Cardiac muscle cell (in vitro differentiated cells and primary cell): ENCODE measurements at regions not wholly inside any gene's neighbourhood (a gene's known extent, or its start where the extent isn't known, plus 50 kb on each side); places are given as distances from the start of the nearest gene placed in this dataset.

Experiments
- DNase-seq, 2 donors: peaks; one replicate each; pipeline versions ENCODE4 v3.0.0 to v3.0.0-alpha.2; 2010 to 2017; ENCODE audit warnings: low read depth in 1 of 2, low spot score in 1 of 2
- H3K27ac ChIP-seq: fragments of 200-600 bp; sonication (generic); 2 replicates; pipeline ENCODE4 v1.5.1; 2016
- H3K27me3 ChIP-seq: fragments of 200-600 bp; sonication (generic); 2 replicates; pipeline ENCODE4 v1.6.0; 2016; ENCODE audit warnings: control low read depth
- H3K36me3 ChIP-seq: fragments of 200-600 bp; sonication (generic); 2 replicates; pipeline ENCODE4 v1.5.1; 2016; ENCODE audit warnings: control low read depth
- H3K4me1 ChIP-seq: fragments of 200-600 bp; sonication (generic); 2 replicates; pipeline ENCODE4 v1.8.1; 2017; ENCODE audit warnings: low read depth, mild to moderate bottlenecking, mixed run types
- H3K4me3 ChIP-seq: fragments of 200-600 bp; sonication (generic); 2 replicates; pipeline ENCODE4 v1.5.1; 2016; ENCODE audit warnings: mild to moderate bottlenecking
- H3K9me3 ChIP-seq: fragments of 200-600 bp; sonication (generic); 2 replicates; pipeline ENCODE4 v1.5.1; 2017; ENCODE audit warnings: low read depth, mild to moderate bottlenecking, control low read depth
- TF ChIP-seq, protein P1 (sequence below): IDR thresholded peaks from 2 replicates; pipeline ENCODE4 v1.5.1; 2012; ENCODE audit warnings: low read depth, mild to moderate bottlenecking, low read length

- H3K36me3 ChIP-seq = no peaks in the 10 kb centered on the region
- H3K4me3 ChIP-seq = no peak overlapping the region
- H3K27ac ChIP-seq = no peak overlapping the region
- no peaks in the 10 kb centered on the region for H3K4me1 ChIP-seq
- TF ChIP-seq, protein P1, sequence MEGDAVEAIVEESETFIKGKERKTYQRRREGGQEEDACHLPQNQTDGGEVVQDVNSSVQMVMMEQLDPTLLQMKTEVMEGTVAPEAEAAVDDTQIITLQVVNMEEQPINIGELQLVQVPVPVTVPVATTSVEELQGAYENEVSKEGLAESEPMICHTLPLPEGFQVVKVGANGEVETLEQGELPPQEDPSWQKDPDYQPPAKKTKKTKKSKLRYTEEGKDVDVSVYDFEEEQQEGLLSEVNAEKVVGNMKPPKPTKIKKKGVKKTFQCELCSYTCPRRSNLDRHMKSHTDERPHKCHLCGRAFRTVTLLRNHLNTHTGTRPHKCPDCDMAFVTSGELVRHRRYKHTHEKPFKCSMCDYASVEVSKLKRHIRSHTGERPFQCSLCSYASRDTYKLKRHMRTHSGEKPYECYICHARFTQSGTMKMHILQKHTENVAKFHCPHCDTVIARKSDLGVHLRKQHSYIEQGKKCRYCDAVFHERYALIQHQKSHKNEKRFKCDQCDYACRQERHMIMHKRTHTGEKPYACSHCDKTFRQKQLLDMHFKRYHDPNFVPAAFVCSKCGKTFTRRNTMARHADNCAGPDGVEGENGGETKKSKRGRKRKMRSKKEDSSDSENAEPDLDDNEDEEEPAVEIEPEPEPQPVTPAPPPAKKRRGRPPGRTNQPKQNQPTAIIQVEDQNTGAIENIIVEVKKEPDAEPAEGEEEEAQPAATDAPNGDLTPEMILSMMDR = no peak
- H3K9me3 ChIP-seq = no peaks in the 10 kb centered on the region
- H3K27me3 ChIP-seq = no peaks in the 10 kb centered on the region
- DNase-seq = no peak
These were observed 380.8 kb downstream of the SPATA31D1 start for GRCh38 chr9:82369251-82369945.

DNA sequence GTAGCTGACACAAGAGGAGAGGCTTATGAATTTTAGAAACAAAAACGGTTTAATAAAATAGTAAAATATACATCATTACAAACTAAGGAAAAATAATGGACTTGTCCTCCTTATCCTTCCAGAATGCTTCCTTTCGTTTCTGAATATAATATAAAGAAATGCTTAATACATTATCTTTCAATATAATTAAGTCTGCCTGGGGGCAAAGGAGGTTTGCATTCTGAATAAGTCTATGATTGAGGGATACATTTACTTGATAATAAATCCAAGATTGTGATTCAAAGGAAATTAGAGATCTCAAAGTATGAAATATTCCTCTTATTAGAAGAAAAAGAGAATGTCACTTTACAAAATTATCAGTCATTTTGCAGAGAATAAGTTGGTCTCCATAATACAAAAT, 386.5 kb downstream of the SPATA31D1 start:
- TF ChIP-seq, protein P1 = no peak
- Histone ChIP-seq H3K4me3 (no peak overlapping the region), H3K4me1 (no peaks in the 10 kb centered on the region), H3K27ac (no peak overlapping the region), H3K9me3 (no peaks in the 10 kb centered on the region), H3K27me3 (no peaks in the 10 kb centered on the region), H3K36me3 (no peaks in the 10 kb centered on the region)
- no peak for DNase-seq

DNA sequence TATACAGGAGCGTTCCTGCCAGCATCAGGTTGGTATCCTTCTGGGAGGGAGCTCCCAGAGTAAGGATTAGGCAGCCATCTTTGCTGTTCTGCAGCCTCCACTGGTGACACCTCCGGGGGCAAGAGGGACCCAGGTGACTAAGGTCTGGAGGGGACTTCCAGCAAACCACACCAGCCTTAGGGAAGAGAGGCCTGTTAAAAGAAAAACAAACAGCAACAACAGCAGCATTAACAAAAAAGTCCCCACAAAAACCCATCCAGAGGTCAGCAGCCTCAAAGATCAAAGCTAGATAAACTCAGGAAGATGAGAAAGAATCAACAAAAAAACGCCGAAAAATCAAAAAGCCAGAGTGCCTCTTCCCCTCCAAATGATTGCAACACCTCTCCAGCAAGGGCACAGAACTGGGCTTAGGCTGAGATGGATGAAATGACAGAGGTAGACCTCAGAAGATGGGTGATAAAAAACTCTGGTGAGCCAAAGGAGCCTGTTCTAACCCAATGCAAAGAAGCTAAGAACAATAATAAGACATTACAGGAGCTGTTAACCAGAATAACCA, 388.2 kb downstream of the SPATA31D1 start:
- no peak for DNase-seq
- no peak overlapping the region for H3K4me3 ChIP-seq

GRCh38 chr9:82382887-82383616, 394.5 kb downstream of the SPATA31D1 start:
- H3K4me3 ChIP-seq = no peak overlapping the region
- no peak for DNase-seq
- H3K27me3 ChIP-seq = no peaks in the 10 kb centered on the region
- no peaks in the 10 kb centered on the region for H3K36me3 ChIP-seq
- H3K27ac ChIP-seq = no peak overlapping the region
- no peaks in the 10 kb centered on the region for H3K9me3 ChIP-seq
- H3K4me1 ChIP-seq = no peaks in the 10 kb centered on the region
- TF ChIP-seq, protein P1 = no peak

More for the DNA sequence above, 388.2 kb downstream of the SPATA31D1 start:
- H3K27me3 ChIP-seq = no peaks in the 10 kb centered on the region
- TF ChIP-seq, protein P1 = no peak
- H3K9me3 ChIP-seq = no peaks in the 10 kb centered on the region
- no peak overlapping the region for H3K27ac ChIP-seq
- no peaks in the 10 kb centered on the region for H3K36me3 ChIP-seq
- H3K4me1 ChIP-seq = no peaks in the 10 kb centered on the region

- H3K27ac ChIP-seq = no peak overlapping the region
- DNase-seq = no peak
- H3K9me3 ChIP-seq = no peaks in the 10 kb centered on the region
- H3K4me3 ChIP-seq = no peak overlapping the region
- no peaks in the 10 kb centered on the region for H3K36me3 ChIP-seq
- no peaks in the 10 kb centered on the region for H3K27me3 ChIP-seq
- H3K4me1 ChIP-seq = no peaks in the 10 kb centered on the region
- TF ChIP-seq, protein P1 = no peak
These were observed 397.1 kb downstream of the SPATA31D1 start for GRCh38 chr9:82385633-82386032.
